ENCODE measurements at regions not wholly inside any gene's neighbourhood (a gene's known extent, or its start where the extent isn't known, plus 50 kb on each side); places are given as distances from the start of the nearest gene placed in this dataset.
"Not testable (repeated sequence)": the region's sequence is repeated elsewhere in the genome, so short reads cannot be mapped to it uniquely, and the experiment has no call there.

DNA sequence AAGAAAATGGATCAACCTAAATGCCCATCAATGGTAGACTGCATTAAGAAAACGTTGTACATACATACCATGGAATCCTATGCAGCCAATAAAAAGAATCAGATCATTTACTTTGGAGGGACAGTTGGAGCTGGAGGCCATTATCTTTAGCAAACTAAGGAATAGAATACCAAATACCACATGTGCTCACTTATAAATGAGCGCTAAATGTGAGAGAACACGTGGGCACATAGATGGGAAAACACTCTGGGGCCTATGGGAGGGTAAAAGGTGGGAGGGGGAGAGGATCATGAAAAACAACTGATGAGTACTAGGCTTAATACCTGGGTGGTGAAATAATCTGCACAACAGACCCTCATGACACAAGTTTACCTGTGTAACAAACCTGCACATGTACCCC is 1729.9 kb upstream of the PCDH10 start:
- no peak for DNase-seq

DNA sequence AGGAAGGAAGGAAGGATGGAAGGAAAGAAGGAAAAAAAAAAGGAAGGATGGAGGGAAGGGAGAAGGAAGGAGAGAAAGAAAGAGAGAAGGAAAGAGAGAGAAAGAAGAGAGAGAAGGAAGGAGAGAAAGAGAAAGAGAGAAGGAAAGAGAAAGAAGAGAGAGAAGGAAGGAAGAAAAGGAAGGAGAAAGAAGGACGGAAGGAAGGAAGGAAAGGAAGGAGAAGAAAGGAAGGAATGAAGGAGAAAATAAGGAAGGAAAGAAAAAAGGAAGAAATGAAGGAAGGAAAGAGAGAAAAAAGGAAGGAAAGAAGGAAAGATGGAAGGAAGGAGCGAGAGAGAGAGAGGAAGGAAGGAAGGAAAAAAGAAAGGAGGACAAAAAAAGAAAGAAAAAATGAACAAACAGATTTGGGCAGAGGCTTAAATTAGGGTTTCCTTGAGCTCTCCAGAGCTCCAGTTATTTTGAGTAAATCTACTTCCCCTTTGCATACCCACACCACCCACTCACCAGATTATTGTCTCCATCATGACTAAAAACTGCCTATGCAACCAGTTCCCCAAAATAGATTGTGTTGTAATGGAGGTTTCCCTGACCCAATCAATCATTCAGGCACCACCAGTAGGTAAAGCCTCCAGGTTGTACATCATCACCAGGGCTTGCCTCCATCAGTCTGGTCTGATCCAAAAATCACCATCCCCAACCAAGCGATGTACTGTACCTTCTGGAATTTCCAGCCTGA is 1722.9 kb upstream of the PCDH10 start:
- DNase-seq: no peak

DNA sequence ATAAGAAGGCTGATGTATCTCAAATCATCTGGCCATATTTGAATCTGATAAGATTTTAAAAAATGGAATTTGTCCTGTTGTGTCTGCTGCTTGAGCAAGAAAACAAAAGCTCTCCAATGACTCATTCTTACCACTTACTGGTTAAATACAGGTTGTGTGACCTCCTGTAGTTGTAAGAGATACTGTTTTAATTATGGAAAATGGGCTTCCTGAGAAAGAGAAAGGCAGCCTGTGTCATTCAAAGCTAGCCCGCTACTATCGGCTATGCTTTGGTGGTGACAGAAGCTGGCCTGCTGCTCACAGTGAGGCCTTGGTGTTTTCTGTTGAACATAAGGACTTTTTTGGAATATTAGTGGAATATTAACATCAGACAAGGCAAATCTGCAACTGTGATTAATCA is 1722.1 kb upstream of the PCDH10 start:
- no peak for DNase-seq

DNA sequence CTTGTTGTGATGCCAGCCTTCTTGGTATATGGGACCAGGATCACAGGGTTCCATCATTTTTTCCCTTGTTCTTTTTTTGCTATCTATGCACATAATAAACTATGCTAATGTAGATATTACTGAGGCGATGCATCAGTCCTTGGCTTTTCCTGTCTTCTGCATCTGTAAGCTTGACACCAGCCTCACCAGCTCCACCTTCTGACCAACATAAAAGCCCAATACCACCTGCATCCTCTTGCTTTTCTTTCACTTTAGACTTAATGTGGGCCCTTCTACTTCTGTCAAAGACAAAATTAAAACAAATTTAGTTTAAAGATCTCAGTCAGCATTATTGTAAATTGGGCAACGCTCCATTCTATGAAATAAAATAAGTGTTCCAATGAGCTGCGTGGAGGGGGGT is 1718.8 kb upstream of the PCDH10 start:
- DNase-seq: no peak

DNA sequence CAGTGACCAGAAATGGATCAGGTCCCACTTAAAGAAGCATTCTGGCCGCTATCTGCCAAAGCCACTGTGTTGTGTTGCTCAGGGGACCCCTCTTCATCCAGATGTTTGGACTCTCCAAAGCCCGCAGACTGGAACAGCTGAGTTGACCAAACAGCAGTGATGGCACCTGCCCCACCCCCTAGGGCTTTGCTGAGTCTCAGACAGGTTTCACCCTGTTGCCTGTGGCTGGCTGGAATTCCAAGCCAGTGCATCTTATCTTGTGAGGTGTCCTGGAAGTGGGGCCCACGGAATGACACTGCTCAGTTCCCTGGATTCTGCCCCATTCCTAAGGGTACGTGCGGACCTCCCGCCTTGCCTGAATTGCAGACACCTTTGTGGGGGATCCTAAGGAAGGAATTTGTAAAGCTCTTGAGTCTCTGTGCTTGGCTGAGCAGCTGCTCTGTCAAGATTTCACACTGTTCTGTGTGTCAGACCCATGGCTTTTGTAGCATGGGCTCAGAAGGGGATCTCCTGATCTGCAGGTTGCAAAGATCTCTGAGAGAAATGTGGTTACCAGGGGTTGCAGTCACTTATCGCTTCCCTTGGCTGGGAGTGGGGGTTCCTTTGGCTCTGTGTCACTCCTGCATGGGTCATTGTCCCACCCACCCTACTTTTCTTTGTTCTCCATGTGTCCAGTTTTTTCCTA is 1707.9 kb upstream of the PCDH10 start:
- no peak for DNase-seq

DNA sequence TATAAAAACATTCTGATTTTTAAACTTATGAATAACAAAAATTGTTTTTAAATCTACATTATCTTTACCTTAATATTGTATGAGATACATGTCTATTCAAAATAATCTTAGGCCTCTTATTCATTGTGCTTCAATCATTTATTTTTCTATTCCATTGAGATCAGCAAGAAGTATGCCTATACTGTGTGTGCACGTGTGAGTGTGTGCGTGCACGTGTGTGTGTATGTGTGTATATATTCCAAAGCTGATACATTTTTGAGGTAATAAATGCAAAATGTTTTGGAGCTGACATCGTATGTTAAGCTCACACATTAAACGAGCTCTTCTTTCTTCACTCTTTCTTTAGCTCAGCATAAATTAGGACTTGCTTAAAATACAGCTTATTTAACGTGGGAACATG is 1701.2 kb upstream of the PCDH10 start:
- DNase-seq: no peak

DNA sequence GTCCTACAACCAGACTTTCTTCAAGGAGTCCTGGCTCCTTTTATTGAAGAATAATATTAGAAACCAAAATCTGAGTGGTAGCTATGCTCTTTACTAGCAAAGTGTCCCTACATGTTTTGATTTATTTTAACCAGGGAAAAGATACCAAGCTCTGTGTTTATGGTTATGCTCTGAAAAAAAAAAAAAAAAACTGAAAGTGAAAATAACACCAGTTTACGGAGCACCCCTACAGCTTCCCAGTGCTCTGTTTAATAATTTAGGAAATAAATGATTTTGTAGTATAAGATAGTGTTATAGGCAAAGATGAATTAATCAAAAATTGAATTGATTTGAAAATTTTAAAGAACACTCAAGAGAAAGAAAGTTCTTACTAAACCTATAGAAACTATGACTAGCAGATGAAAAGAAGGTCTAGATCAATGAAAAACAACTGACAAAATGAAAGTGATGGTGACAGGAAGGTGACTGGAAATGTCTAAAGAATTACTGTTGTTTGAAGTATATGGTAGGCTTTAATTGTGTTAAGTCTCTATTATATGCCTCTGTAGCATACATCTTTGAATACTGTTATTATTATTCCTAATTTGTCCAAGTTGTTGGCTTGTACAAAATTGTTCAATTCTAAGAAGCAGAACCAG is 1698.4 kb upstream of the PCDH10 start:
- no peak for DNase-seq

DNA sequence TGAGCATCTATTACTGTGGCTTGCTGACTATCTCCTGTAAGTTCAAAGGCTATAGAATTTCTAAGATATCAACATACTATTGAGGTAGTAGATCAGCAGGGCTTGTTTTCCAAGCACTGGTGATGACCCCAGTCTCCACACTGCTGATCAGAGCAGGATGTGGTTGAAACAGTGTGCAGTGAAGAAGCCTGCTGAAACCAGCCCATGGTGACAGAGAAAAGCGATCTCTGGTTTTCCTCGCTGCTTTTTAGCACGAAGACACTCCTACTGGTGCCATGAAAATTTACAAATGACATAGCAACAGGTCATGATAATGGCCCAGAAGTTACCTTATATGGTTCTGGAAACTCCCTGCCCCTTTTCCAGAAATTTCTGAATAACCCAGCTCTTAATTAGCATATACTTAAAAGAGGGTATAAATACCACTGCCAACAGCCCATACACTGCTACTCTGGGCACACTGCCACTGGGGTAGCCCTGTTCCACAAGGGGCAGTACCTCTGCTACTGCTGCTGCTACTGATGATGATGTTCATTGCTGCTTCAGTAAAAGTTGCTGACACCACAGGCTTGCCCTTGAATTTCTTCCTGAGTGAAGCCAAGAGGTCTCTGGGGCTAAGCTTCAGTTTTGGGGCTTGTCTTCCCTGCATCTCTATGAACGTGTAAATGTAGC is 1689.5 kb upstream of the PCDH10 start:
- DNase-seq: no peak

DNA sequence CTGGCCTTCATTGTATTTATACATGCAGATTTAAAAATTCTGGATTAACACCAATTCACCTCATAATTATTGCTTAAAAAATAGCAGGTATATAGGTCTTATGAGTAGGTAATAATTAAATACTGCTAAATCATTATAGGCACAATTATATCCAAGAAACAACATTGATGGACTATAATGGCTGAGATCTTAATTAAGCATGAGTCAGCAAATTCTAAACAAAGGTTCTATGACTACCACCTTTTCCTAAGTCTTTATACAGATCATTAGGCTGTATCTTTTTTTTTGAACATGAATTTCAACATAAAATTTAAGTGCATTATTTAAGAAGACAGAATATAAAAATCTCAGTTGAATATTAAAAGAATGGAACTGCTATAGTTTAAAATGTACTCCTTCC is 1678.7 kb upstream of the PCDH10 start:
- no peak for DNase-seq

DNA sequence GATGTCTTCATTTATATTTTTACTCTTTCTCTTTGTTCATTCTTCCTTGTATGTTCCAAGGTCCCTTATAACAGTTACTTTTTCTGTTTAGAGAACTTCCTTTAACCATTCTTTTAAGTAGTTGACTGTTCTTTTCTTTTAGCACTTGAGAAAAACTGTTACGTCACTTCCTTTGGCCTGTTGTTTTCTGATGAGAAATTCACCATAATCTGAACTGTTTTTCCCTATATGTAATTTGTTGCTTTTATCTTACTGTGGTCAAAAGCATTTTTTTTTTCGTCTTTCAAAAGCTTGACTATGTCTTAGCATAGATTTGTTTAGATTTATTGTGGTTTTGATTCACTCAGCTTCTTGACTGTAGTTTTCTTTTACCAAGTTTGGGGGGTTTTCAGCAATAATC is 1660.3 kb upstream of the PCDH10 start:
- DNase-seq: no peak

DNA sequence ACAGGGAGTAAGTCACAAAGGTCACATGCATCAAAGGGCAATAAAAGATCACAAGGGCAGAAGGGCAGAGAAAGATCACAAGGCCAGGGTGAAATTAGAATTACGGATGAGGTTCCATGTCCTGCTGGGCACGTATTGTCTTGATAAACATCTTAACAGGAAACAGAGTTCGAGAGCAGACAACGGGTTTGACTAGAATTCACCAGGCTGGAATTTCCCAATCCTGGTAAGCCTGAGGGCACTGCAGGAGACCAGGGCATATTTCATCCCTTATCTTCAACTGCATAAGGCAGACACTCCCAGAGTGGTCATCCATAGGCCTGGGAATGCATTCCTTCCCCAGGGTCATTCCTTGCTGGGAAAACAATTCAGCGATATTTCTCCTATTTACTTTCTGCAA is 1652.9 kb upstream of the PCDH10 start:
- DNase-seq: not testable (repeated sequence)

DNA sequence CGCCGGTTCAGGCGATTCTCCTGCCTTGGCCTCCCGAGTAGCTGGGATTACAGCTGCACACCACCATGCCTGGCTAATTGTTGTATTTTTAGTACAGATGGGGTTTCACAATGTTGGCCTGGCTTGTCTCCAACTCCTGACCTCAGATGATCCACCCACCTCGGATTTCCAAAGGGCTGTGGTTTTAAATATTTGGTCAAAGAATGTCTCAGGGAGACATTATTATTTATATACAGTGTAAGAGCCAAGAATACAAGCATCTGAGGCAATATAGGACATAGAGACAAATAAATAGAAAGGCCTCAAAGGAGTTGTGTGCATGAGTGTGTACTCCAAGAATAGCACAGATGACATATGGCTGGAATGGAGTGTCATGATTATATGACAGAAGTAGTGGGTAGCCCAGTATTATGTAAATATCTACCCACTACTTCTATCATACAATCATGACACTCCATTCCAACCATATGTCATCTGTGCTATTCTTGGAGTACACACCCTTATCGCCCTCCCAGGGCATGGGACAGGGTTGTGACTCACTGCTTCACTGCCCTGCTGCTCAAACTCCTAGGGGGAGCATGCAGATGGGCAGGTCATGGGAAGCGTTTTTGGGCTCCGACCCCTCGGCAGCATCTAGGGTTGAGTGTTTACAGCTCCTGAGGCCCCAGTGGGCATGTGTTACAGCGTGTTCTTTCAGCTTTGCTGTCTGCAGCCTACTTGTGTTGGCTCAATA is 1649.8 kb upstream of the PCDH10 start:
- DNase-seq: no peak

DNA sequence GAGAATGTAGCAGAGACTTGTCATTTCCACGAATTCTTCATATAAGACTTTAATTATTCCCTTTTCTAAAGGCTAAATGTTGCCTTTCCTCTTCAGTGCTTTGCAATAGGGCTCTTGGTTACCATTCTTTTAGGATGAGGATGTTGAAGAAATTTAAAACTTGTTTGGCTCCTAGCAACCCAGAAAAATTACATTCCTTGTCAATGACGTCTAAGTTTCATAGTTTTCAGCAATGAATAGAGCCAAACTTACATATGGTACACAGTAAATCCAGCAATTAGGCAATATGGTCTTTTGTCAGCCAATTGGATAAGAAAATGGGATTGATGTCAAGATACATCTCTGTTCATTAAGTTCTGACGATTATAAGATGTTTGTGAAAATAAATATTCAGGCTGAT is 1639.6 kb upstream of the PCDH10 start:
- no peak for DNase-seq

DNA sequence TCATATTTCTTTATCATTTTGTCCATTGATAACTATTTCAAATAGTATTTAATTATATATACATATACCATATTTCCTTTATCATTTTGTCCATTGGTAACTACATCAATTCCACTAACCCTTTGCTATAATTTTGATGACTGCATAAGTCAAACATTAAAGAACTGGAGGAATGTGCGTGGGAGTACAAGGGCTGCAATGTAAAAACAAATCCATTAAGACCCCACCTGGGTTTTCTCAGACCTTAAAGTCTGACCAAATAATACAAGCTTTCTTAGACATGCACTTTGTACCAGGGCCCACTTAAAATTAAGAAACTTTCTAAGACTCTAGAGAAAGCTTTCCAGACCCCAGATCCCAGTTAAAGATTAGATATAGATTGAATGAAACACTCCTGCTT is 1622.4 kb upstream of the PCDH10 start:
- DNase-seq: no peak

DNA sequence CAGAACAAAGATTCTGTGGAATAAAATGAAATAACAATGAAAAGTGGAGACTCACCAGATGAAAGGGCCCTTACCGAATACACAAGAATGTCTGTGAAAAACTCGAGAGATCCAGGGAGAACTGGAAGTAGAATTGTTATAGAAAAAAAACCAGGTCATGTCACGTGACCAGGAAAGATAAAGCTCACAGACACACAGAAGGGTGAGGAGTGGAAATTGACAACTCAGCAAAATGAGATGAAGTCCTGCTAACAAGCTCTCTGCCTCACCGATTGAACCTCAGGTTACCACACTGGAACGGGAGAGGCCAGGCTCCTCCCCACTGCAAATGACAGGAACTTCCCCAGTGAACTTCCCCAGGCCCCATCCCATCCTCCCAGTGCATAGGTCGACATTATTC is 1618.0 kb upstream of the PCDH10 start:
- DNase-seq: no peak

DNA sequence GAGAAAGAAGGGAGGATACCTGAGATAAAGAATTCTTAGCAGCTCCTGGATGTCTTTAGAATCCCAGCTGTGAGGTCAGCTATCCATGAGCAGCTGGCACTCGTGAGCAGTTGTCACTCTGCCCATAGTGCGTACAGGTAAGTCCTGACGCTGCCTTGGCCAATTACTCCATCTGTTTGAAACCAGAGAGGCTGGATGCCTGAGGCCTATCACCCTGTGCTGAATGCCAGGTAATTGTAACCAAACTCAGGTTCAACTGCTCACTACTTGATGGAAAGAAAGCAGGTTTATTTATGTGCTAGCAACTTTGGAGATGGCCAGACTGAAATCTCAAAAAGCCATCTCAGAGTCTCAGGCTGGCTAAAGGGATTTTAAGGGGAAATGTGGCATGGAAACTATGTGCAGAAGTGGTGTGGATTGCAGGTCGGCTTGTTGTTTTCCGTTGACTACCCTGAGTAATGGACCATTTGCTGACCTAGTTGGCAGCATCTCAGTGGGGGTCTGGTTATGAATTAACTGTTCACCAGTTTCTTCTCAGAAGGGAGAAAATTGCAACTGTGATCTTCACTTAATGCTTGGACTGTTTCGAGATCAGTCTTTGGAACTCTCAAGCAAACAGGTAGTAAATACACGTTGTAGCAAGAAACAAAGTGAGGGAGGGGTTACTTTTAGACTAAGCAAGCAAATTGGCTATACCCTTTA is 1614.0 kb upstream of the PCDH10 start:
- no peak for DNase-seq

DNA sequence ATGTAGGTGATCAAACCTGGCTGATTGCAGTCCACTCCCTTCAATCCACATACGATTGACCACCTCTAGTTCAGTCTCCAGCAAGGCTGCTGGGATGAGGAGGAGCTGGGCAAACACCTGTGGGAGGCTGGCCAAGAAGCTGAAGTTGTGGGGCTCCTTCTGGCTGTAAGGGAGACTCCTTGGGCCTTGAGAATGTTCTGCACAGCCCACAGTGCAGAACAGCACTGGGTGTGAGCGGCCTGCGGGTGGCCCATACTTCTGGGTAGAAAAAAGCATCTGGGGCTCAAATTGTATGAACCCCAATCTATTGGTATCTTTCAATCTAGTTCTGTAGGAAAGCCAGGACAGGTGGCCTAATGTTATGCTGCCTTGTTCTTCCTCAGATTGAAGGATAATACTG is 1608.8 kb upstream of the PCDH10 start:
- no peak for DNase-seq

DNA sequence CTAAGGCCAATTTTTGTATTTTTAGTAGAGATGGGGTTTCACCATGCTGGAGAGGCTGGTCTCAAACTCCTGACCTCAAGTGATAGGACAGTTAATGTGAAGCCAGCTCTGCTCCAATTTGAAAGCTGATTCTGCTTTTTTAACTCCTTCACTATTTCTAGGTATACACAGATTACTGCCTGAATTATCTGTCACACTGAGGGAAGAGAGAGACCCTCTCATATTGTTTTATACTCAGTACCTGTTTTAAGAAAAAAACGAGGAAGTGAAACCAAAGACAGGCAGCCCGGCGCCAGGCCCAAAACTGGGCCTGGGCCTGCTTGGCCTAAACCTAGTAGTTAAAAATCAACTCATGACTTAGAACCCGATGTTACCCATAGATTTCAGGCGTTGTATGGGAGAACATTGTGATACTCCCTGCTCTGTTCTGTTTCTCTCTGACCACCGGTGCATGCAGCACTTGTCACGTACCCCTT is 1601.5 kb upstream of the PCDH10 start:
- no peak for DNase-seq

DNA sequence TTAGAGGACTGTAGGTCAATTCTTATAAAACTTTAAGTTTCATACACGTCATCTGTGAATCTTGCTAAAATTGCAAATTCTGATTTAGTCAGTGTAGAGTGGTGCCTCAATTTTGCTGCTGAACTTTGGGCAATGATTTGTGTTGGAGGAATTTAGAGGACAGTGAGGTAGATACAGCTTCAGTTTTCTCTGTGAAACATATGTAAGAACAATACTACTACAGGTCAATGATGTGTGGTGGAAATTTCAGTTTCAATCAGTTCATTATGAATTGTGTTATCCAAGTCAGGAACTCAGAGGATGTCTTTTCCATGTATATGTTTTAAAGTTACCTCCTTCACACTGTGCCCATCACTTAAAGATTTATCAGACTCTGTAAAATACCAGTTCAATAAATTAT is 1597.8 kb upstream of the PCDH10 start:
- no peak for DNase-seq

DNA sequence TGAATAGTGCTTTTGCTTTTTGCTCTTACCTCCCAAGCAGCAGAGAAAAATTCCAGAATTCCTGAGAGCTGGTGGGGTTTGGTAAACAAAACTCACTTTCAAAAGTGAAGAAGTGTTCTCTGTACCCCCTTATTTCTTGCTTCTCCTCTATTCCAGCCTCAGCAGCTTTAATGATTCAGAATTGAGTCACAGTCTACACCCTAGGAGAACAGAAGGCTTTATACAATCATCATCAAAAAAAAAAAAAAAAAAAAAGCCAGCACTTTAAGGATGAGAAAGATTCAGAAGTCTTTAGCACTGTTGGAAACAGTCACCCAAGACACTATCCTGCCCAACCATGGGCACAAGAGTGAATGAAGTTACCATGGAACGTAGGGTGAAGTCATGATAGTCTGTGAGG is 1583.1 kb upstream of the PCDH10 start:
- DNase-seq: no peak

DNA sequence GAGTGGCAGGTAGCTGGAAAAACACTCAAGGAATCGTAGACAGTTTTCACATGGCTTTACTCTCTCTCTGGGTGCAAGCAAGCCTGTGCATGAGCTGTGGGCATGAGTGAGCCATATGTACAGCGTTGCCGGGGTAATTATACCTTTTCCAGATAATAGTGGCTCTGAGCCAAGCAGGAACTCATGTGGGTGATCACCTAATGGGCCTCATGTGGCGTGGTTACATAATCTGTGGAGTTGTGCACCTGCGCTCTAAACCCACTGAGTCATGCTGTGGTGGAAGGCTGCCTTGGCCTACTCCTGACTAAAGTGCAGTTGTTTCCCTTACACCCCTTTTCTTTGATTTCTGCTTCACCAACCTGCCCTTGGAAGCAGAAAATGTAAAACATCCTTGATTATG is 1564.5 kb upstream of the PCDH10 start:
- DNase-seq: no peak

DNA sequence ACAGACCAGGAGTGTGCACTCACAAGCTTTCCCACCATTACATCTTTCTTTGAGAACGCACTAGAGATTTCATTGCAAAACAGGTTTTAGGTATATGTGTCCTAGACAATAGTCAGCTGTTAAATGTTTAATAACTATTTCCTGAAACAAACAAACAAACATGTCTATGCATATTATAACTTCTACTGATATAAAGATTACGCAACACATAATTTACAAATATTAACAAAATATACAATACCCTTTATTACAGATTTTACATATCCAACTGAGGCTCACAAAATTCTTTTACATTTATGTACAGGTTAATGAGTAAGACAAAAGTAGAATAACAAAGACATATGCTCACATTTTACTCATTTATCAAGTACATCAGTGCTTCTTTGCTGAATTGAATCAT is 1554.0 kb upstream of the PCDH10 start:
- no peak for DNase-seq
